ENCODE measurements at regions not wholly inside any gene's neighbourhood (a gene's known extent, or its start where the extent isn't known, plus 50 kb on each side); places are given as distances from the start of the nearest gene placed in this dataset.

DNA sequence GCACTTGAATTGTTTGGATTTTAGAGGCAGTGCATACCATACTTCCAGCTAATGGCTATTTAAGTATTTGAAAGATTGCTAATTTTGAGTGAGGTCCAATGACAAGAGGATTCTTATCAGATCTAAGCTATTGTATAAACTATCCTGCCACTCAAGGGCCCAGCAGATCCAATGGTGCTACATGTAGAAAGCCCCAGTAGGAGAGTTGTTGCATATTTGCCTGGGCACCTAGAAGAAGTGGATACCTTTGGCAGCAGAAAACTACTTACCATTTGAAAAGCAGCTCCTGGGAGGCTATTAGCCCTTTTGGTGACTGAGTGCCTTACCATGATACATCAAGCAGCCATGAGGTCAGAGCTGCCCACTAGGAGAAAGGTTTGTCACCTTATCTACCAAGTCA, 447.3 kb downstream of the C4orf33 start:
- no peaks in the 10 kb centered on the region for H3K4me1 ChIP-seq (ENCODE audit: control insufficient read depth, insufficient read depth, low read length)
- ChIA-PET CTCF (no interaction called here), POLR2A (no interaction called here)
- TF ChIP-seq ZNF24 (tag by site-specific recombination; IDR thresholded peaks at IDR 0.05), result no peak
- no peak for TF ChIP-seq ZNF155 (tag by site-specific recombination; IDR thresholded peaks at IDR 0.05)
- TF ChIP-seq, protein P1, sequence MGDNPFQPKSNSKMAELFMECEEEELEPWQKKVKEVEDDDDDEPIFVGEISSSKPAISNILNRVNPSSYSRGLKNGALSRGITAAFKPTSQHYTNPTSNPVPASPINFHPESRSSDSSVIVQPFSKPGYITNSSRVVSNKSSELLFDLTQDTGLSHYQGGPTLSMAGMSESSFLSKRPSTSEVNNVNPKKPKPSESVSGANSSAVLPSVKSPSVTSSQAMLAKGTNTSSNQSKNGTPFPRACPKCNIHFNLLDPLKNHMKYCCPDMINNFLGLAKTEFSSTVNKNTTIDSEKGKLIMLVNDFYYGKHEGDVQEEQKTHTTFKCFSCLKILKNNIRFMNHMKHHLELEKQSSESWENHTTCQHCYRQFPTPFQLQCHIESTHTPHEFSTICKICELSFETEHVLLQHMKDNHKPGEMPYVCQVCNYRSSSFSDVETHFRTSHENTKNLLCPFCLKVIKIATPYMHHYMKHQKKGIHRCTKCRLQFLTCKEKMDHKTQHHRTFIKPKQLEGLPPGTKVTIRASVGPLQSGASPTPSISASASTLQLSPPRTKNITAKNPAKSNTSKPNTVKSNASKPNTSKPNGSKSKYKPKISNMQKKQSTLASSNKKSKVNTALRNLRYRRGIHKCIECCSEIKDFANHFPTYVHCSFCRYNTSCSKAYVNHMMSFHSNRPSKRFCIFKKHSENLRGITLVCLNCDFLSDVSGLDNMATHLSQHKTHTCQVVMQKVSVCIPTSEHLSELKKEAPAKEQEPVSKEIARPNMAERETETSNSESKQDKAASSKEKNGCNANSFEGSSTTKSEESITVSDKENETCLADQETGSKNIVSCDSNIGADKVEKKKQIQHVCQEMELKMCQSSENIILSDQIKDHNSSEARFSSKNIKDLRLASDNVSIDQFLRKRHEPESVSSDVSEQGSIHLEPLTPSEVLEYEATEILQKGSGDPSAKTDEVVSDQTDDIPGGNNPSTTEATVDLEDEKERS (tag by site-specific recombination; IDR thresholded peaks at IDR 0.05), result no peak
- TF ChIP-seq YY2 (tag by site-specific recombination; IDR thresholded peaks at IDR 0.05), result no peak
- TF ChIP-seq ZBTB8A (tag by site-specific recombination; IDR thresholded peaks at IDR 0.05), result no peak
- TF ChIP-seq MYNN (tag by site-specific recombination; IDR thresholded peaks at IDR 0.05; ENCODE audit: borderline replicate concordance), result no peak
- TF ChIP-seq BCL11A (tag by site-specific recombination; IDR thresholded peaks at IDR 0.05; ENCODE audit: low read depth), result no peak
- TF ChIP-seq TCF7L2 (IDR thresholded peaks at IDR 0.05; ENCODE audit: borderline replicate concordance, low read depth, low read length), result no peak
- TF ChIP-seq KLF9 (tag by site-specific recombination; IDR thresholded peaks at IDR 0.05; ENCODE audit: low read depth), result no peak
- no peak for TF ChIP-seq ZNF184 (tag by site-specific recombination; IDR thresholded peaks at IDR 0.05)
- TF ChIP-seq ZNF76 (tag by site-specific recombination; IDR thresholded peaks at IDR 0.05; ENCODE audit: borderline replicate concordance, low read depth), result no peak
- no peak for TF ChIP-seq YY1 (tag by site-specific recombination; IDR thresholded peaks at IDR 0.05)
- TF ChIP-seq ZNF157 (tag by site-specific recombination; IDR thresholded peaks at IDR 0.05), result no peak
- TF ChIP-seq, protein P2, sequence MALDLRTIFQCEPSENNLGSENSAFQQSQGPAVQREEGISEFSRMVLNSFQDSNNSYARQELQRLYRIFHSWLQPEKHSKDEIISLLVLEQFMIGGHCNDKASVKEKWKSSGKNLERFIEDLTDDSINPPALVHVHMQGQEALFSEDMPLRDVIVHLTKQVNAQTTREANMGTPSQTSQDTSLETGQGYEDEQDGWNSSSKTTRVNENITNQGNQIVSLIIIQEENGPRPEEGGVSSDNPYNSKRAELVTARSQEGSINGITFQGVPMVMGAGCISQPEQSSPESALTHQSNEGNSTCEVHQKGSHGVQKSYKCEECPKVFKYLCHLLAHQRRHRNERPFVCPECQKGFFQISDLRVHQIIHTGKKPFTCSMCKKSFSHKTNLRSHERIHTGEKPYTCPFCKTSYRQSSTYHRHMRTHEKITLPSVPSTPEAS (tag by site-specific recombination; IDR thresholded peaks at IDR 0.05), result no peak
- no peak for TF ChIP-seq RBAK (tag by site-specific recombination; IDR thresholded peaks at IDR 0.05)
- TF ChIP-seq, protein P3, sequence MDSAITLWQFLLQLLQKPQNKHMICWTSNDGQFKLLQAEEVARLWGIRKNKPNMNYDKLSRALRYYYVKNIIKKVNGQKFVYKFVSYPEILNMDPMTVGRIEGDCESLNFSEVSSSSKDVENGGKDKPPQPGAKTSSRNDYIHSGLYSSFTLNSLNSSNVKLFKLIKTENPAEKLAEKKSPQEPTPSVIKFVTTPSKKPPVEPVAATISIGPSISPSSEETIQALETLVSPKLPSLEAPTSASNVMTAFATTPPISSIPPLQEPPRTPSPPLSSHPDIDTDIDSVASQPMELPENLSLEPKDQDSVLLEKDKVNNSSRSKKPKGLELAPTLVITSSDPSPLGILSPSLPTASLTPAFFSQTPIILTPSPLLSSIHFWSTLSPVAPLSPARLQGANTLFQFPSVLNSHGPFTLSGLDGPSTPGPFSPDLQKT (IDR thresholded peaks at IDR 0.05; ENCODE audit: borderline replicate concordance, low read depth, low read length), result no peak
- TF ChIP-seq GLI4 (tag by site-specific recombination; IDR thresholded peaks at IDR 0.05), result no peak
- TF ChIP-seq, protein P4, sequence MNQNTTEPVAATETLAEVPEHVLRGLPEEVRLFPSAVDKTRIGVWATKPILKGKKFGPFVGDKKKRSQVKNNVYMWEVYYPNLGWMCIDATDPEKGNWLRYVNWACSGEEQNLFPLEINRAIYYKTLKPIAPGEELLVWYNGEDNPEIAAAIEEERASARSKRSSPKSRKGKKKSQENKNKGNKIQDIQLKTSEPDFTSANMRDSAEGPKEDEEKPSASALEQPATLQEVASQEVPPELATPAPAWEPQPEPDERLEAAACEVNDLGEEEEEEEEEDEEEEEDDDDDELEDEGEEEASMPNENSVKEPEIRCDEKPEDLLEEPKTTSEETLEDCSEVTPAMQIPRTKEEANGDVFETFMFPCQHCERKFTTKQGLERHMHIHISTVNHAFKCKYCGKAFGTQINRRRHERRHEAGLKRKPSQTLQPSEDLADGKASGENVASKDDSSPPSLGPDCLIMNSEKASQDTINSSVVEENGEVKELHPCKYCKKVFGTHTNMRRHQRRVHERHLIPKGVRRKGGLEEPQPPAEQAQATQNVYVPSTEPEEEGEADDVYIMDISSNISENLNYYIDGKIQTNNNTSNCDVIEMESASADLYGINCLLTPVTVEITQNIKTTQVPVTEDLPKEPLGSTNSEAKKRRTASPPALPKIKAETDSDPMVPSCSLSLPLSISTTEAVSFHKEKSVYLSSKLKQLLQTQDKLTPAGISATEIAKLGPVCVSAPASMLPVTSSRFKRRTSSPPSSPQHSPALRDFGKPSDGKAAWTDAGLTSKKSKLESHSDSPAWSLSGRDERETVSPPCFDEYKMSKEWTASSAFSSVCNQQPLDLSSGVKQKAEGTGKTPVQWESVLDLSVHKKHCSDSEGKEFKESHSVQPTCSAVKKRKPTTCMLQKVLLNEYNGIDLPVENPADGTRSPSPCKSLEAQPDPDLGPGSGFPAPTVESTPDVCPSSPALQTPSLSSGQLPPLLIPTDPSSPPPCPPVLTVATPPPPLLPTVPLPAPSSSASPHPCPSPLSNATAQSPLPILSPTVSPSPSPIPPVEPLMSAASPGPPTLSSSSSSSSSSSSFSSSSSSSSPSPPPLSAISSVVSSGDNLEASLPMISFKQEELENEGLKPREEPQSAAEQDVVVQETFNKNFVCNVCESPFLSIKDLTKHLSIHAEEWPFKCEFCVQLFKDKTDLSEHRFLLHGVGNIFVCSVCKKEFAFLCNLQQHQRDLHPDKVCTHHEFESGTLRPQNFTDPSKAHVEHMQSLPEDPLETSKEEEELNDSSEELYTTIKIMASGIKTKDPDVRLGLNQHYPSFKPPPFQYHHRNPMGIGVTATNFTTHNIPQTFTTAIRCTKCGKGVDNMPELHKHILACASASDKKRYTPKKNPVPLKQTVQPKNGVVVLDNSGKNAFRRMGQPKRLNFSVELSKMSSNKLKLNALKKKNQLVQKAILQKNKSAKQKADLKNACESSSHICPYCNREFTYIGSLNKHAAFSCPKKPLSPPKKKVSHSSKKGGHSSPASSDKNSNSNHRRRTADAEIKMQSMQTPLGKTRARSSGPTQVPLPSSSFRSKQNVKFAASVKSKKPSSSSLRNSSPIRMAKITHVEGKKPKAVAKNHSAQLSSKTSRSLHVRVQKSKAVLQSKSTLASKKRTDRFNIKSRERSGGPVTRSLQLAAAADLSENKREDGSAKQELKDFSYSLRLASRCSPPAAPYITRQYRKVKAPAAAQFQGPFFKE (tag by site-specific recombination; IDR thresholded peaks at IDR 0.05; ENCODE audit: borderline replicate concordance), result no peak
- TF ChIP-seq ZNF777 (tag by site-specific recombination; IDR thresholded peaks at IDR 0.05; ENCODE audit: borderline replicate concordance), result no peak
- no peaks in the 10 kb centered on the region for H3K36me3 ChIP-seq (ENCODE audit: control insufficient read depth in 2 of 2, insufficient read depth in 1 of 2, low read length in 2 of 2)
- H3K27ac ChIP-seq (ENCODE audit: extremely low read depth, low read depth, low read length), result no peak overlapping the region
- H3K9me3 ChIP-seq (ENCODE audit: control insufficient read depth, insufficient read depth, low read depth, low read length), result no peaks in the 10 kb centered on the region
- no peak overlapping the region for H3K4me3 ChIP-seq (ENCODE audit: low read depth, low read length)

Data from HEK293 (cell line).